Prostate gland (tissue), 2 donors: ENCODE measurements at regions not wholly inside any gene's neighbourhood (a gene's known extent, or its start where the extent isn't known, plus 50 kb on each side); places are given as distances from the start of the nearest gene placed in this dataset.

Source experiments
- CTCF ChIP-seq, 4 experiments: fragments of 200-600 bp in 2 of 4; fragments of 450-650 bp in 2 of 4; sonication (generic) in 2 of 4; IDR thresholded peaks; 1 replicate in 3 of 4; 2 replicates in 1 of 4; pipeline ENCODE4 v1.5.1; 2016 to 2019; ENCODE audit warnings: antibody characterized with exemption in 4 of 4, mild to moderate bottlenecking in 2 of 4, moderate library complexity in 2 of 4
- POLR2A ChIP-seq: fragments of 450-650 bp; IDR thresholded peaks from one replicate; pipeline ENCODE4 v1.6.1; 2016; ENCODE audit warnings: antibody characterized with exemption, mild to moderate bottlenecking
- POLR2AphosphoS5 ChIP-seq: sonication (generic); formaldehyde crosslinking; IDR thresholded peaks from one replicate; pipeline ENCODE4 v1.6.1; 2017; ENCODE audit warnings: antibody characterized with exemption

- TF ChIP-seq CTCF (IDR thresholded peaks at IDR 0.05) = no peak
- TF ChIP-seq POLR2A = no peak
- no peak for TF ChIP-seq POLR2AphosphoS5
Observed at GRCh38 chr1:212496682-212497081, 64.0 kb downstream of the NENF start.
